ENCODE measurements at regions not wholly inside any gene's neighbourhood (a gene's known extent, or its start where the extent isn't known, plus 50 kb on each side); places are given as distances from the start of the nearest gene placed in this dataset.

- no peaks in the 10 kb centered on the region for H3K4me1 ChIP-seq (ENCODE audit: control insufficient read depth in 2 of 2, insufficient read depth in 2 of 2, low read length in 2 of 2)
- no peak overlapping the region for H3K27ac Mint-ChIP-seq
- CTCF ChIA-PET = no interaction called here
Measured at GRCh38 chr16:66065925-66066324, 300.6 kb upstream of the CDH5 start.

More at GRCh38 chr16:66065925-66066324, 300.6 kb upstream of the CDH5 start:
- Histone ChIP-seq H3K9ac (ENCODE audit: low read length) (no peak overlapping the region), H3K4me3 (ENCODE audit: control extremely low read depth in 1 of 5, extremely low read depth in 1 of 5, insufficient read depth in 1 of 5, low read depth in 2 of 5, low read length in 4 of 5) (no peak overlapping the region), H3K36me3 (replicated peaks in 1 of 2; ENCODE audit: control extremely low read depth in 1 of 2, control insufficient read depth in 1 of 2, extremely low read depth in 1 of 2, insufficient read depth in 2 of 2, low read length in 1 of 2) (no peaks in the 10 kb centered on the region), H3K79me2 (ENCODE audit: control insufficient read depth, insufficient read depth, low read length) (no peaks in the 10 kb centered on the region), H2AFZ (ENCODE audit: insufficient read depth, low read depth, low read length, poor library complexity, severe bottlenecking) (no peak overlapping the region), H3K4me2 (replicated peaks; ENCODE audit: low read depth, low read length, poor library complexity, severe bottlenecking) (no peak overlapping the region), H4K20me1 (ENCODE audit: control insufficient read depth, insufficient read depth, low read length, poor library complexity, severe bottlenecking) (no peaks in the 10 kb centered on the region), H3K27me3 (replicated peaks in 1 of 4; ENCODE audit: control extremely low read depth in 1 of 4, control insufficient read depth in 3 of 4, insufficient read depth in 4 of 4, low read length in 3 of 4) (peaks cover 0 to 4% (median 0%) of the 10 kb centered on the region in 4 experiments), H3K27ac (ENCODE audit: low read length in 2 of 2) (no peak overlapping the region), H3K9me3 (ENCODE audit: control extremely low read depth in 1 of 3, control insufficient read depth in 2 of 3, insufficient read depth in 1 of 3, low read length in 2 of 3) (peaks cover 0 to 4% (median 0%) of the 10 kb centered on the region in 3 donors)
- Mint-ChIP-seq H3K27me3 (peaks cover 10% of the 10 kb centered on the region), H3K9me3 (ENCODE audit: insufficient read depth) (no peaks in the 10 kb centered on the region), H3K4me1 (no peaks in the 10 kb centered on the region), H3K4me3 (no peak overlapping the region)
- ATAC-seq (ENCODE audit: low read depth) (no peak), DNase-seq (no peak)
- POLR2A ChIA-PET = no interaction called here
- intact Hi-C loops (cut with micrococcal nuclease) = no loop called here
- no CpG with 5 or more reads among the region's 4 CpGs for WGBS (ENCODE audit: insufficient coverage)
- TF ChIP-seq EZH2 (IDR thresholded peaks at IDR 0.05; ENCODE audit: borderline replicate concordance, insufficient read depth, low read depth, low read length, poor library complexity, severe bottlenecking) = no peak
- TF ChIP-seq CTCF (IDR thresholded peaks at IDR 0.05) = no peak
